ENCODE measurements at regions not wholly inside any gene's neighbourhood (a gene's known extent, or its start where the extent isn't known, plus 50 kb on each side); places are given as distances from the start of the nearest gene placed in this dataset.

- intact Hi-C loops (cut with micrococcal nuclease), result no loop called here
- Histone ChIP-seq H3K79me2 (ENCODE audit: insufficient read depth, low read length) (peaks cover 27% of the 10 kb centered on the region), H3K9ac (ENCODE audit: low read length) (no peak overlapping the region), H3K36me3 (ENCODE audit: control insufficient read depth in 1 of 2, insufficient read depth in 2 of 2, low read length in 2 of 2) (peaks cover 0 to 14% of the 10 kb centered on the region in 2 experiments; a peak in 2 of 4 replicates), H3K27ac (ENCODE audit: low read depth, low read length) (no peak overlapping the region), H3K27me3 (ENCODE audit: insufficient read depth, low read length) (no peaks in the 10 kb centered on the region), H3K9me3 (ENCODE audit: control insufficient read depth in 1 of 2, insufficient read depth in 1 of 2, low read depth in 1 of 2, low read length in 2 of 2) (no peaks in the 10 kb centered on the region), H3K9me2 (ENCODE audit: insufficient read depth) (no peaks in the 10 kb centered on the region), H4K20me1 (ENCODE audit: insufficient read depth) (no peaks in the 10 kb centered on the region), H3K4me3 (replicated peaks in 1 of 2; ENCODE audit: low read depth in 1 of 2, low read length in 2 of 2) (no peak overlapping the region), H3K4me1 (ENCODE audit: control insufficient read depth in 1 of 2, insufficient read depth in 2 of 2, low read length in 2 of 2) (peaks cover 20 to 54% of the 10 kb centered on the region in 2 experiments), H2AFZ (ENCODE audit: low read depth, low read length, poor library complexity, severe bottlenecking) (no peak overlapping the region), H3K4me2 (ENCODE audit: low read length) (no peak overlapping the region)
- no TSS peak for BruUV-seq (replicated peaks)
- RAD21 ChIA-PET (ENCODE audit: low non-redundant PET in 1 of 2, low total read pairs in 2 of 2, uncharacterized antibody in 2 of 2, unreplicated experiment in 2 of 2), result no interaction called here
- DNase-seq (ENCODE audit: low read depth, low spot score) (no peak), ATAC-seq (no peak)
- CTCF ChIA-PET, result no interaction called here
- POLR2A ChIA-PET, result no interaction called here
- TF ChIP-seq RAD21 (IDR thresholded peaks at IDR 0.05; ENCODE audit: low read depth) (no peak), JUND (IDR thresholded peaks at IDR 0.05) (no peak), POLR2A (IDR thresholded peaks at IDR 0.05; ENCODE audit: borderline replicate concordance, extremely low read depth, insufficient read depth, insufficient read length) (no peak), TCF7L2 (IDR thresholded peaks at IDR 0.05; ENCODE audit: borderline replicate concordance, extremely low read depth, insufficient read depth, insufficient read length) (no peak), CBX3 (IDR thresholded peaks at IDR 0.05; ENCODE audit: low read depth) (no peak), EZH2 (IDR thresholded peaks at IDR 0.05) (no peak)
These were observed 183.4 kb downstream of the TNFSF18 start for GRCh38 chr1:172867216-172867818.

GRCh38 chr1:172870901-172871606 is 179.7 kb downstream of the TNFSF18 start:
- Histone ChIP-seq H3K4me2 (ENCODE audit: low read length) (peak overlapping the region; percentile 44), H3K9me3 (ENCODE audit: control insufficient read depth in 1 of 2, insufficient read depth in 1 of 2, low read depth in 1 of 2, low read length in 2 of 2) (no peaks in the 10 kb centered on the region), H4K20me1 (ENCODE audit: insufficient read depth) (no peaks in the 10 kb centered on the region), H3K9me2 (ENCODE audit: insufficient read depth) (no peaks in the 10 kb centered on the region), H2AFZ (ENCODE audit: low read depth, low read length, poor library complexity, severe bottlenecking) (no peak overlapping the region), H3K4me1 (ENCODE audit: control insufficient read depth in 1 of 2, insufficient read depth in 2 of 2, low read length in 2 of 2) (peaks cover 48 to 67% of the 10 kb centered on the region in 2 experiments), H3K27ac (ENCODE audit: low read depth, low read length) (peak overlapping the region; percentile 78), H3K79me2 (ENCODE audit: insufficient read depth, low read length) (peaks cover 25% of the 10 kb centered on the region), H3K9ac (ENCODE audit: low read length) (peak overlapping the region; percentile 2), H3K36me3 (ENCODE audit: control insufficient read depth in 1 of 2, insufficient read depth in 2 of 2, low read length in 2 of 2) (peaks cover 0 to 5% of the 10 kb centered on the region in 2 experiments; a peak in 1 of 4 replicates), H3K4me3 (replicated peaks in 1 of 2; ENCODE audit: low read depth in 1 of 2, low read length in 2 of 2) (no peak overlapping the region), H3K27me3 (ENCODE audit: insufficient read depth, low read length) (no peaks in the 10 kb centered on the region)
- ATAC-seq (peak; percentile 96), DNase-seq (ENCODE audit: low read depth, low spot score) (peak; percentile 93)
- intact Hi-C loops (cut with micrococcal nuclease), result no loop called here
- ChIA-PET POLR2A (no interaction called here), RAD21 (ENCODE audit: low non-redundant PET in 1 of 2, low total read pairs in 2 of 2, uncharacterized antibody in 2 of 2, unreplicated experiment in 2 of 2) (no interaction called here), CTCF (no interaction called here)
- no TSS peak for BruUV-seq (replicated peaks)
- TF ChIP-seq CTCF (IDR thresholded peaks at IDR 0.05 in 2 of 3, conservative IDR thresholded peaks at IDR 0.05 in 1 of 3; ENCODE audit: borderline replicate concordance in 1 of 3, insufficient read depth in 1 of 3, low read depth in 2 of 3, low read length in 2 of 3), result no peak
- no peak; the same call in 1 of the 2 replicates for TF ChIP-seq ELF1 (IDR thresholded peaks at IDR 0.05; ENCODE audit: borderline replicate concordance, low read depth)
- no peak for TF ChIP-seq EZH2 (IDR thresholded peaks at IDR 0.05)
- TF ChIP-seq MAX (IDR thresholded peaks at IDR 0.05), result peak; percentile 66; the same call in 1 of the 2 replicates
- peak; percentile 53 for TF ChIP-seq RAD21 (IDR thresholded peaks at IDR 0.05; ENCODE audit: low read depth)
- TF ChIP-seq SRF (IDR thresholded peaks at IDR 0.05; ENCODE audit: low read depth), result peak; percentile 71; the same call in 1 of the 2 replicates
- TF ChIP-seq YY1 (IDR thresholded peaks at IDR 0.05; ENCODE audit: extremely low read depth, insufficient replicate concordance, low read depth, low read length), result no peak
- TF ChIP-seq CEBPB (IDR thresholded peaks at IDR 0.05; ENCODE audit: low read depth), result peak; percentile 85
- TF ChIP-seq SP1 (IDR thresholded peaks at IDR 0.05; ENCODE audit: low read depth), result peak; percentile 94
- peak; percentile 81 for TF ChIP-seq SIN3A (IDR thresholded peaks at IDR 0.05; ENCODE audit: low read depth)
- TF ChIP-seq ZNF274 (IDR thresholded peaks at IDR 0.05; ENCODE audit: low read depth, low read length), result no peak
- peak; percentile 96 for TF ChIP-seq JUND (IDR thresholded peaks at IDR 0.05)
- TF ChIP-seq POLR2AphosphoS5 (IDR thresholded peaks at IDR 0.05; ENCODE audit: low read depth, low read length), result peak; percentile 54; the same call in 1 of the 2 replicates
- peak; percentile 89 for TF ChIP-seq FOSL1 (IDR thresholded peaks at IDR 0.05; ENCODE audit: low read depth)
- no peak for TF ChIP-seq EZH2phosphoT487 (IDR thresholded peaks at IDR 0.05; ENCODE audit: borderline replicate concordance)
- TF ChIP-seq ATF3 (IDR thresholded peaks at IDR 0.05), result peak; percentile 61; the same call in 1 of the 2 replicates
